HepG2 (cell line): ENCODE measurements at regions not wholly inside any gene's neighbourhood (a gene's known extent, or its start where the extent isn't known, plus 50 kb on each side); places are given as distances from the start of the nearest gene placed in this dataset.

Experiments
- ATAC-seq: fragments of 200-7000 bp; cut with Tn5 transposase; 3 replicates; pipeline ENCODE4 v1.9.1; 2020; ENCODE audit warnings: mild to moderate bottlenecking, moderate library complexity
- BruUV-seq: library from RNA; stranded (reverse); fragments of 400-500 nt; replicated peaks from 2 replicates; lab custom pipeline; 2021; lab: Mats Ljungman, UMichigan
- CTCF ChIA-PET: fragments of 300-600 bp; formaldehyde crosslinking; extraction: SDS; loops from one replicate; lab custom pipeline; 2021; ENCODE audit warnings: low total read pairs, inconsistent platforms, low intra/inter-chr PET ratio; lab: Yijun Ruan, JAX
- POLR2A ChIA-PET: fragments of 350-600 bp; sonication (Branson Sonifier 250); formaldehyde crosslinking; loops from one replicate; lab custom pipeline; 2020; ENCODE audit warnings: antibody characterized with exemption, inconsistent platforms; lab: Yijun Ruan, JAX
- DNase-seq: peaks from one replicate; pipeline ENCODE4 v3.0.0-alpha.2; 2015; ENCODE audit warnings: low spot score
- FAIRE-seq: peaks from 3 replicates; lab custom pipeline; 2011; peaks lifted over from hg19 to GRCh38; lab: Jason Lieb, UNC
- H2AFZ ChIP-seq: one replicate; pipeline ENCODE4 v1.6.1; 2011; ENCODE audit warnings: low read length, inconsistent platforms
- H3K27ac ChIP-seq: fragments of 300-600 bp; 3 replicates; pipeline ENCODE4 v1.8.0; 2011; ENCODE audit warnings: mixed run types, mild to moderate bottlenecking, mixed read lengths, low read length, inconsistent platforms; ENCODE audit not compliant: insufficient read depth; ENCODE audit errors: extremely low read length
- H3K27me3 ChIP-seq, 2 experiments: fragments of 200-600 bp in 1 of 2; 2 replicates in 1 of 2; 3 replicates in 1 of 2; pipeline versions ENCODE4 v1.6.0 to v1.8.0; 2011; ENCODE audit warnings: low read length in 2 of 2, mild to moderate bottlenecking in 2 of 2, moderate library complexity in 2 of 2, inconsistent platforms in 1 of 2; ENCODE audit not compliant: insufficient read depth in 2 of 2, control insufficient read depth in 1 of 2
- H3K36me3 ChIP-seq, 2 experiments: fragments of 200-600 bp in 1 of 2; replicated peaks in 1 of 2; 2 replicates in 1 of 2; 3 replicates in 1 of 2; pipeline versions ENCODE4 v1.5.1 to v1.8.0; 2011; ENCODE audit warnings: low read length in 2 of 2, inconsistent platforms in 1 of 2; ENCODE audit not compliant: insufficient read depth in 2 of 2, control insufficient read depth in 1 of 2
- H3K4me1 ChIP-seq: 2 replicates; pipeline ENCODE4 v1.5.1; 2012; ENCODE audit warnings: low read length, inconsistent platforms; ENCODE audit not compliant: insufficient read depth
- H3K4me2 ChIP-seq: 2 replicates; pipeline ENCODE4 v1.6.0; 2011; ENCODE audit warnings: low read depth, low read length, inconsistent platforms
- H3K4me3 ChIP-seq, 3 experiments: fragments of 200-600 bp in 1 of 3; sonication (generic), shearing (Covaris generic) in 1 of 3; replicated peaks in 1 of 3; 2 replicates each; pipeline ENCODE4 v1.5.1; 2011 to 2016; ENCODE audit warnings: low read length in 3 of 3, inconsistent platforms in 2 of 3, low read depth in 2 of 3, mild to moderate bottlenecking in 2 of 3, control low read depth in 1 of 3, mixed read lengths in 1 of 3; ENCODE audit not compliant: insufficient read depth in 1 of 3
- H3K79me2 ChIP-seq: one replicate; pipeline ENCODE4 v1.6.1; 2011; ENCODE audit warnings: low read length, inconsistent platforms; ENCODE audit not compliant: insufficient read depth
- H3K9ac ChIP-seq: 2 replicates; pipeline ENCODE4 v1.6.0; 2011; ENCODE audit warnings: mild to moderate bottlenecking, low read depth, low read length, inconsistent platforms; ENCODE audit not compliant: insufficient read depth
- H3K9me3 ChIP-seq: 2 replicates; pipeline ENCODE4 v1.5.1; 2012; ENCODE audit warnings: mild to moderate bottlenecking, low read length
- H4K20me1 ChIP-seq: 2 replicates; pipeline ENCODE4 v1.6.0; 2011; ENCODE audit warnings: inconsistent platforms, mild to moderate bottlenecking, low read length, moderate library complexity; ENCODE audit not compliant: insufficient read depth
- ELF1 ChIP-seq: sonication (generic); formaldehyde crosslinking; IDR thresholded peaks from 2 replicates; pipeline ENCODE4 v1.4.0; 2020; ENCODE audit warnings: missing genetic modification reagents
- RORA ChIP-seq: sonication (generic); formaldehyde crosslinking; IDR thresholded peaks from 2 replicates; pipeline ENCODE4 v1.5.0; 2020; ENCODE audit warnings: mild to moderate bottlenecking, missing genetic modification reagents, moderate library complexity
- ZNF138 ChIP-seq: sonication (generic); formaldehyde crosslinking; IDR thresholded peaks from 2 replicates; pipeline ENCODE4 v1.5.0; 2020; ENCODE audit warnings: mild to moderate bottlenecking, low read depth, missing genetic modification reagents
- ZNF704 ChIP-seq: sonication (generic); formaldehyde crosslinking; IDR thresholded peaks from 2 replicates; pipeline ENCODE4 v1.8.1; 2023; ENCODE audit warnings: mild to moderate bottlenecking, inconsistent platforms, moderate library complexity, missing genetic modification reagents, borderline replicate concordance
- WGBS: methylation state at CpG from one replicate; pipeline ENCODE4 v1.1.6; 2017; ENCODE audit warnings: low lambda C conversion rate; 5-methylcytosine and 5-hydroxymethylcytosine counted together
- in situ Hi-C: cut with HindIII; loops from 2 replicates; pipeline ENCODE4 v1.10.0; 2017; ENCODE audit warnings: low pct_unique_long_range_greater_than_20kb; ENCODE audit not compliant: extremely low pct_ligation_motif_present
- intact Hi-C: fragments of 100-400 bp; cut with micrococcal nuclease; formaldehyde crosslinking; loops from one replicate; pipeline ENCODE4 v1.10.0; 2022; ENCODE audit not compliant: unreplicated experiment
- TF ChIP-seq, protein P1 (sequence below): sonication (generic); formaldehyde crosslinking; IDR thresholded peaks from 2 replicates; pipeline ENCODE4 v1.5.0; 2020; ENCODE audit warnings: mild to moderate bottlenecking, missing genetic modification reagents

DNA sequence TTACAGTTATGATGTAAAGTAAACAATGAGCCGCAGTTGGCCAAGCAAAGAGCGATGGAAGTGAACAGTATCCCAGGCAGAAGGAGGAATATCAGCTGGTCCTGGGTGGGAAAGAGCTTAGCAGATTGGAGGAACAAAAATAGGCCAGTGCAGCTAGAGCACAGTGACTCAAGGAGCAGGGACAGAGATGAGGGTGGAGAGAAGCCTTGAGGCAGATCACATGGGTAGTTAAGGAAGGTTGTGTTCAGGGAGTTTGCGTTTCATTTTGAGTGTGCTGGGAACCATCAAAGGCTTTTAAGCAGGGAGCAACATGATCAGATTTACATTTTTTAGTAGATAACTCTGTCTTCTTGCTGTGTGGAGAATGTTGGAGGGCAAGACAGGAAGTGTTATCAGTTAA is 113.6 kb downstream of the OAT start (continued):
- TF ChIP-seq ZNF704 = no peak

- 30% methylated on average over 2 of the region's 6 CpGs for WGBS
- Histone ChIP-seq H3K27ac (no peak overlapping the region), H2AFZ (no peak overlapping the region), H3K4me1 (no peaks in the 10 kb centered on the region), H3K27me3 (peaks cover 0 to 1% of the 10 kb centered on the region in 2 experiments; a peak in 1 of 5 replicates), H3K36me3 (no peaks in the 10 kb centered on the region), H3K79me2 (no peaks in the 10 kb centered on the region), H3K4me3 (no peak overlapping the region), H3K9me3 (peaks cover 29% of the 10 kb centered on the region), H3K9ac (no peak overlapping the region), H4K20me1 (no peaks in the 10 kb centered on the region), H3K4me2 (no peak overlapping the region)
- TF ChIP-seq, protein P1, sequence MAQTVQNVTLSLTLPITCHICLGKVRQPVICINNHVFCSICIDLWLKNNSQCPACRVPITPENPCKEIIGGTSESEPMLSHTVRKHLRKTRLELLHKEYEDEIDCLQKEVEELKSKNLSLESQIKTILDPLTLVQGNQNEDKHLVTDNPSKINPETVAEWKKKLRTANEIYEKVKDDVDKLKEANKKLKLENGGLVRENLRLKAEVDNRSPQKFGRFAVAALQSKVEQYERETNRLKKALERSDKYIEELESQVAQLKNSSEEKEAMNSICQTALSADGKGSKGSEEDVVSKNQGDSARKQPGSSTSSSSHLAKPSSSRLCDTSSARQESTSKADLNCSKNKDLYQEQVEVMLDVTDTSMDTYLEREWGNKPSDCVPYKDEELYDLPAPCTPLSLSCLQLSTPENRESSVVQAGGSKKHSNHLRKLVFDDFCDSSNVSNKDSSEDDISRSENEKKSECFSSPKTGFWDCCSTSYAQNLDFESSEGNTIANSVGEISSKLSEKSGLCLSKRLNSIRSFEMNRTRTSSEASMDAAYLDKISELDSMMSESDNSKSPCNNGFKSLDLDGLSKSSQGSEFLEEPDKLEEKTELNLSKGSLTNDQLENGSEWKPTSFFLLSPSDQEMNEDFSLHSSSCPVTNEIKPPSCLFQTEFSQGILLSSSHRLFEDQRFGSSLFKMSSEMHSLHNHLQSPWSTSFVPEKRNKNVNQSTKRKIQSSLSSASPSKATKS (CRISPR knock-in tag) = no peak
- no peak for TF ChIP-seq ZNF138 (CRISPR knock-in tag)
- TF ChIP-seq RORA = no peak
- no peak for TF ChIP-seq ELF1 (CRISPR knock-in tag)
- POLR2A ChIA-PET = no interaction called here
- ATAC-seq (no peak), DNase-seq (no peak), FAIRE-seq (no peak)
- CTCF ChIA-PET = no interaction called here
- in situ Hi-C loops (no loop called here), intact Hi-C loops (no loop called here)
- no TSS peak for BruUV-seq
Measured at GRCh38 chr10:124303662-124304418, 114.9 kb downstream of the OAT start.
